ENCODE measurements at regions not wholly inside any gene's neighbourhood (a gene's known extent, or its start where the extent isn't known, plus 50 kb on each side); places are given as distances from the start of the nearest gene placed in this dataset.
"Not testable (repeated sequence)": the region's sequence is repeated elsewhere in the genome, so short reads cannot be mapped to it uniquely, and the experiment has no call there.

- H3K36me3 Mint-ChIP-seq (ENCODE audit: insufficient read depth, unreplicated experiment) = peaks cover 7% of the 10 kb centered on the region
- no peak overlapping the region for H3K4me3 Mint-ChIP-seq (ENCODE audit: unreplicated experiment)
- no peaks in the 10 kb centered on the region for H3K27me3 Mint-ChIP-seq (ENCODE audit: insufficient read depth, unreplicated experiment)
- H3K9me3 Mint-ChIP-seq (ENCODE audit: unreplicated experiment) = no peaks in the 10 kb centered on the region
- BruUV-seq (replicated peaks) = no TSS peak
- H3K4me1 Mint-ChIP-seq (ENCODE audit: insufficient read depth, unreplicated experiment) = peaks cover 13% of the 10 kb centered on the region
- H3K27ac Mint-ChIP-seq (ENCODE audit: low read depth, unreplicated experiment) = no peak overlapping the region
- intact Hi-C loops (cut with micrococcal nuclease) = no loop called here
- no peak for TF ChIP-seq CTCF (IDR thresholded peaks at IDR 0.05; ENCODE audit: unreplicated experiment)
- ChIA-PET POLR2A (interaction anchor here (0.7 to 1.2 kb wide), 7 partner anchors 12 to 205 kb away, joined by 3 to 8 read pairs (median 4); no protein-coding TSS in a partner anchor), CTCF (interaction anchor here (0.6 to 1.1 kb wide), 4 partner anchors 16 to 139 kb away, joined by 3 to 5 read pairs (median 3); no protein-coding TSS in a partner anchor)
- DNase-seq (ENCODE audit: unreplicated experiment) = peak; percentile 62
Measured at GRCh38 chr4:151524610-151525009, 115.6 kb downstream of the FHIP1A start.

GRCh38 chr4:151526489-151526888 lies 117.5 kb downstream of the FHIP1A start:
- not testable (repeated sequence) for H3K4me3 Mint-ChIP-seq (ENCODE audit: unreplicated experiment); BruUV-seq (replicated peaks)

GRCh38 chr4:151527699-151528098 lies 118.7 kb downstream of the FHIP1A start:
- CTCF ChIA-PET = interaction anchor here (0.7 kb wide), 1 partner anchor 18 kb away, joined by 3 read pairs; no protein-coding TSS in a partner anchor
- DNase-seq (ENCODE audit: unreplicated experiment) = no peak
- Mint-ChIP-seq H3K4me1 (ENCODE audit: insufficient read depth, unreplicated experiment) (peaks cover 24% of the 10 kb centered on the region), H3K9me3 (ENCODE audit: unreplicated experiment) (no peaks in the 10 kb centered on the region), H3K36me3 (ENCODE audit: insufficient read depth, unreplicated experiment) (peaks cover 8% of the 10 kb centered on the region), H3K27ac (ENCODE audit: low read depth, unreplicated experiment) (no peak overlapping the region), H3K27me3 (ENCODE audit: insufficient read depth, unreplicated experiment) (no peaks in the 10 kb centered on the region), H3K4me3 (ENCODE audit: unreplicated experiment) (no peak overlapping the region)
- intact Hi-C loops (cut with micrococcal nuclease) = no loop called here
- no TSS peak for BruUV-seq (replicated peaks)
- no peak for TF ChIP-seq CTCF (IDR thresholded peaks at IDR 0.05; ENCODE audit: unreplicated experiment)
- POLR2A ChIA-PET = interaction anchor here (0.9 to 2.4 kb wide), 4 partner anchors 10 to 165 kb away, joined by 3 to 10 read pairs (median 5); partner anchors contain the start of gene FHIP1A

More at GRCh38 chr4:151526489-151526888, 117.5 kb downstream of the FHIP1A start:
- Mint-ChIP-seq H3K36me3 (ENCODE audit: insufficient read depth, unreplicated experiment) (peaks cover 13% of the 10 kb centered on the region), H3K4me1 (ENCODE audit: insufficient read depth, unreplicated experiment) (peaks cover 18% of the 10 kb centered on the region)
- CTCF ChIA-PET; H3K27ac Mint-ChIP-seq (ENCODE audit: low read depth, unreplicated experiment); DNase-seq (ENCODE audit: unreplicated experiment); intact Hi-C loops (cut with micrococcal nuclease); H3K27me3 Mint-ChIP-seq (ENCODE audit: insufficient read depth, unreplicated experiment); POLR2A ChIA-PET; H3K9me3 Mint-ChIP-seq (ENCODE audit: unreplicated experiment): not testable (repeated sequence)

- ChIA-PET POLR2A (interaction anchor here (2.4 kb wide), 1 partner anchor 11 kb away, joined by 10 read pairs; no protein-coding TSS in a partner anchor), CTCF (interaction anchor here (0.6 to 1.8 kb wide), 4 partner anchors 11 to 432 kb away, joined by 3 to 7 read pairs (median 3); no protein-coding TSS in a partner anchor)
- no peaks in the 10 kb centered on the region for H3K9me3 Mint-ChIP-seq (ENCODE audit: unreplicated experiment)
- no peak for TF ChIP-seq CTCF (IDR thresholded peaks at IDR 0.05; ENCODE audit: unreplicated experiment)
- H3K4me3 Mint-ChIP-seq (ENCODE audit: unreplicated experiment) = no peak overlapping the region
- H3K27ac Mint-ChIP-seq (ENCODE audit: low read depth, unreplicated experiment) = no peak overlapping the region
- DNase-seq (ENCODE audit: unreplicated experiment) = no peak
- intact Hi-C loops (cut with micrococcal nuclease) = no loop called here
- BruUV-seq (replicated peaks) = no TSS peak
- peaks cover 26% of the 10 kb centered on the region for H3K4me1 Mint-ChIP-seq (ENCODE audit: insufficient read depth, unreplicated experiment)
- H3K27me3 Mint-ChIP-seq (ENCODE audit: insufficient read depth, unreplicated experiment) = no peaks in the 10 kb centered on the region
- peaks cover 7% of the 10 kb centered on the region for H3K36me3 Mint-ChIP-seq (ENCODE audit: insufficient read depth, unreplicated experiment)
Measured at GRCh38 chr4:151529187-151529586, 120.2 kb downstream of the FHIP1A start.

Measured in MCF 10A (cell line).